Ovary (tissue), 7 donors: ENCODE measurements at regions not wholly inside any gene's neighbourhood (a gene's known extent, or its start where the extent isn't known, plus 50 kb on each side); places are given as distances from the start of the nearest gene placed in this dataset.
"Not testable (repeated sequence)": the region's sequence is repeated elsewhere in the genome, so short reads cannot be mapped to it uniquely, and the experiment has no call there.

ENCODE experiments used
- DNase-seq, 5 donors: peaks; one replicate each; pipeline ENCODE4 v3.0.0-alpha.2; 2019 to 2020
- H3K27ac ChIP-seq, 2 donors: fragments of 200-600 bp; one replicate each; pipeline versions ENCODE4 v1.5.1 to v1.8.0; 2019 to 2022
- H3K27me3 ChIP-seq: fragments of 200-600 bp; one replicate; pipeline ENCODE4 v1.8.0; 2022
- H3K36me3 ChIP-seq: fragments of 200-600 bp; sonication (generic); one replicate; pipeline ENCODE4 v1.5.1; 2019
- H3K4me1 ChIP-seq: one replicate; pipeline ENCODE4 v1.8.1; 2013; ENCODE audit warnings: mild to moderate bottlenecking, moderate library complexity; ENCODE audit not compliant: insufficient read depth
- H3K4me3 ChIP-seq: fragments of 200-600 bp; sonication (generic); one replicate; pipeline ENCODE4 v1.5.1; 2017
- H3K9me3 ChIP-seq, 2 donors: fragments of 200-600 bp in 1 of 2; sonication (generic) in 1 of 2; one replicate each; pipeline versions ENCODE4 v1.5.1 to v1.8.1; 2013 to 2019; ENCODE audit warnings: mild to moderate bottlenecking in 1 of 2, moderate library complexity in 1 of 2
- CTCF ChIP-seq, 3 donors: fragments of 450-650 bp in 2 of 3; fragments of 200-600 bp in 1 of 3; IDR thresholded peaks; one replicate each; pipeline versions ENCODE4 v1.5.1 to v1.8.0; 2016 to 2022; ENCODE audit warnings: antibody characterized with exemption in 3 of 3, mild to moderate bottlenecking in 1 of 3
- EP300 ChIP-seq: sonication (generic); formaldehyde crosslinking; IDR thresholded peaks from one replicate; pipeline ENCODE4 v1.6.1; 2017; ENCODE audit warnings: antibody characterized with exemption
- POLR2A ChIP-seq: fragments of 450-650 bp; IDR thresholded peaks from one replicate; pipeline ENCODE4 v1.6.1; 2017; ENCODE audit warnings: antibody characterized with exemption, mild to moderate bottlenecking, moderate library complexity
- WGBS, 3 donors: extraction: QIAGEN DNeasy Blood & Tissue Kit in 1 of 3; methylation state at CpG; one replicate each; pipeline versions ENCODE4 v1.1.5 to v1.1.7; 2013 to 2017; 5-methylcytosine and 5-hydroxymethylcytosine counted together
- intact Hi-C, 4 donors: fragments of 100-400 bp; cut with DNase I; formaldehyde crosslinking; loops; one replicate each; pipeline versions ENCODE4 v1.11.0 to v1.15.1; 2022 to 2023
- donor health status: DM: no; HTN: no; CAD: no; lungs with moderate emphysema.
- donor health status: DM: no; HTN: no; CAD: no.
- donor health status: Bipolar disorder and iron deficiency.
- donor health status: DM: no; HTN: no; CAD: no.
- donor health status: DM: yes; HTN: yes; CAD: no.

DNA sequence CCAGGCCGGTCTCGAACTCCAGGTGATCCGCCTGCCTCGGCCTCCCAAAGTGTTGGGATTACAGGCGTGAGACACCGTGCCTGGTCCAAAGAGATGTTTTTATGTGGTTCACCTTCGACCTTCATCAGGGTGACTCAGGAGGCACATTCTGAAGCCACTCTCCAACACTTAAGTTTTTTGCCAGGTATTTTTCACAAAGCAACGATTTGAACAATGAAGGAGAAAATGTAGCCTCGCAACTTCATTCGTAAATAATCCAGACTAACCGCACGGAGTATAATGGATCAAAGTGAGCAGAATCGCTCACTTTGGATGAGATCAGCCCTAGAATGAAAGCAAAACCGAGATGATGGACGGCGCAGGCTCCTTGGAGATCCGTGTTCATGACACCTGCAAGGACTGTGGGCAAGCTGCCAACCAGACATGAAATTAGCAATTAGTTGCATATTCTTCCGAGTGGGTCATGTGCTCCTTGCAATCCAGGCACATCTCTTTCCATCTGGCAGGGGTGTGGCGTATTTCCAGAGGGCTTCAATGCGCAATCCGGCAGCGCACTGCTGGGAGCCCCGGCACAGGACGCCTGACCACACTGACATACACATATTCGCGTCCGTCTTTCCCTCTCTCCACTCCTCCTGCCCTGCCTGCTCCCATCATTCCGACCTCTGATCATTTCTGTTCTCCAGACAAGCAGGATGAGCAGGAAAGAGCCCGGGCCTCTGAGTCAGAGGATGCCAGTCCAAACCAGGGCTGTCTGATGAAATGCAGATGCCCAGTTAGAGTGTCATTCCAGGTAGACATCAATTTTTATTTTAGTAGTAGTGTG is 148.4 kb downstream of the KLF6 start:
- H3K27ac ChIP-seq: no peak overlapping the region
- WGBS, 3 donors: 85 to 90% (median 88%) methylated on average over 29 of the region's 29 CpGs
- no peak for TF ChIP-seq EP300
- no peak for TF ChIP-seq POLR2A
- no peak for TF ChIP-seq CTCF (IDR thresholded peaks at IDR 0.05)
- H3K9me3 ChIP-seq: no peaks in the 10 kb centered on the region
- no peaks in the 10 kb centered on the region for H3K36me3 ChIP-seq
- H3K4me3 ChIP-seq: no peak overlapping the region
- DNase-seq: no peak
- intact Hi-C loops: no loop called here
- peaks cover 1% of the 10 kb centered on the region for H3K4me1 ChIP-seq
- H3K27me3 ChIP-seq: no peaks in the 10 kb centered on the region

GRCh38 chr10:3635697-3636096 is 149.3 kb downstream of the KLF6 start:
- Histone ChIP-seq H3K4me1 (peaks cover 1% of the 10 kb centered on the region), H3K36me3 (no peaks in the 10 kb centered on the region), H3K4me3 (no peak overlapping the region), H3K9me3 (no peaks in the 10 kb centered on the region), H3K27me3 (no peaks in the 10 kb centered on the region), H3K27ac (no peak overlapping the region)
- no peak for DNase-seq
- WGBS, 3 donors: 35 to 50% (median 45%) methylated on average over 6 of the region's 6 CpGs
- TF ChIP-seq CTCF (IDR thresholded peaks at IDR 0.05) (no peak), EP300 (no peak), POLR2A (no peak)
- intact Hi-C loops: no loop called here

DNA sequence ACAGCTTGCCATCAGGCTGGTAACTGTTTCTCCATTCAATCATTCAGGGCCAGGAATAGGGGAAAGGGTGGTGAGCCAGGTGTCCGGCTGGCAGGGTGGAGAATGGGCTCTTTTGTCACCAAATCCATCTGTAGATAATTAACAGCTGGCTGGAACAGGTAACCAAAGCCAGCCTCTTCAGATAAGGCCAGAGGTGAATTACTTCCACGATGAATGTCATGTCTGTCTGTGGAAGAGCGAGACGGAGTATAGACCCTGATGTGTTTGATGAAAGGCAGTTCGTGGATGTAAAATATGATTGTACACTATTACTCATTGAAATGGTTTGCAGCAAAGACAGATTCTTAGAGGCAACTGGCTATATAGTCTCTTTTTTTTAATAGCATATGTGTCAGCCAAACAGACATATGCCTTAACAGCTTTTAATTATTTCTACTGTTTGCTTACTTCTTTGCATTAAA is 149.8 kb downstream of the KLF6 start:
- TF ChIP-seq CTCF (IDR thresholded peaks at IDR 0.05) (no peak), EP300 (no peak), POLR2A (no peak)
- Histone ChIP-seq H3K36me3 (no peaks in the 10 kb centered on the region), H3K9me3 (no peaks in the 10 kb centered on the region), H3K4me1 (peaks cover 1% of the 10 kb centered on the region), H3K27ac (no peak overlapping the region), H3K27me3 (no peaks in the 10 kb centered on the region), H3K4me3 (no peak overlapping the region)
- intact Hi-C loops: no loop called here
- 84 to 90% (median 88%) methylated on average over 5 of the region's 5 CpGs for WGBS, 3 donors
- DNase-seq: no peak

DNA sequence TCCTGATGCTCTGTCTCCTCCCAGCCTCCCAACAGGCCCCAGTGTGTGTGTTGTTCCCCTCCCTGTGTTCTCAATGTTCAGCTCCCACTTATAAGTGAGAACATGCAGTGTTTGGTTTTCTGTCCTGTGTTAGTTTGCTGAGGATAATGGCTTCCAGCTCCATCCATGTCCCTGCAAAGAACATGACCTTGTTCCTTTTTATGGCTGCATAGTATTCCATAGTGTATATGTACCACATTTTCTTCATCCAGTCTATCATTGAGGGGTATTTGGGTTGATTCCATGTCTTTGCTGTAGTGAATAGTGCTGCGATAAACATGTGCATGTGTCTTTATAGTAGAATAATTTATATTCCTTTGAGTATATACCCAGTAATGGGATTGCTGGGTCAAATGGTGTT is 150.4 kb downstream of the KLF6 start:
- H3K27ac ChIP-seq, H3K36me3 ChIP-seq, H3K9me3 ChIP-seq, DNase-seq, H3K4me3 ChIP-seq, H3K4me1 ChIP-seq, H3K27me3 ChIP-seq, intact Hi-C loops: not testable (repeated sequence)
- 98 to 100% (median 98%) methylated on average over 1 of the region's 1 CpG for WGBS, 3 donors

DNA sequence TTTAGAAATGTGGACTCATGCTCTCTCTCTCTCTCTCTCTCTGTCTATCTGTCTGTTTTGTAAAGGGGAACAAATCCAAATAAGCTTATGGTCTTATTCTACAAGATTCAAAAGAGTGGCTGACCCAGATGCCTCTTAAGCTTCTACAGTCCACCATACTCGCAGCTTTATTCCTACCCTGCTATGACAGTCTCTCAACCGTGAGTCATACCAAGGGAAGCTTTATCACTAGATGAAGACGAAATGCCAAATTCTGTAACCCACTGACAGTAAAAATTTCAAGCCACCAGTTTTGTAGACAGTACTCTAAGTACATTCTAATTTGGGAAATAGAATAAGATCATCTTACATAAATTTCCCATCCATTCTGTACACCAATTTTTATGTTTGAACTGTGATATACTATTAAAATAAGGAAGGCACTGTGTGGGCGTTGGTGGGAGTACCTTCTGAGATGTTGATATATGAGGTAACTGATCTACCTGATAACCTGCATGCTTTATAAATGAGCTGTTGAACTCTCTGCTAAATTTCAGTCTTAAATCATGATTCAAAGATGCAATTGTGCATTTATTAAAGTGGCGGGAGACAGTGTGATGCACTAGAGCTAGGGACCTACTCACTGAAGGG is 153.2 kb downstream of the KLF6 start:
- Histone ChIP-seq H3K27me3 (no peaks in the 10 kb centered on the region), H3K27ac (no peak overlapping the region), H3K9me3 (no peaks in the 10 kb centered on the region), H3K4me1 (no peaks in the 10 kb centered on the region), H3K36me3 (no peaks in the 10 kb centered on the region), H3K4me3 (no peak overlapping the region)
- intact Hi-C loops: no loop called here
- DNase-seq: no peak
- 59 to 67% (median 65%) methylated on average over 5 of the region's 5 CpGs for WGBS, 3 donors
- TF ChIP-seq CTCF (IDR thresholded peaks at IDR 0.05) (no peak), POLR2A (no peak), EP300 (no peak)
